Liver (tissue), 3 donors: ENCODE measurements at regions not wholly inside any gene's neighbourhood (a gene's known extent, or its start where the extent isn't known, plus 50 kb on each side); places are given as distances from the start of the nearest gene placed in this dataset.

ENCODE experiments used
- ATF3 ChIP-seq: IDR thresholded peaks from 2 replicates; pipeline ENCODE4 v1.6.1; 2016; ENCODE audit warnings: antibody characterized with exemption
- CTCF ChIP-seq: fragments of 150-350 bp; IDR thresholded peaks from 2 replicates; pipeline ENCODE4 v1.5.1; 2017; ENCODE audit warnings: improper control_type of control experiment, low read depth, low read length; ENCODE audit not compliant: missing input control
- EGR1 ChIP-seq, 2 donors: IDR thresholded peaks; 2 replicates each; pipeline ENCODE4 v1.6.1; 2016 to 2018; ENCODE audit warnings: antibody characterized with exemption in 2 of 2, low read depth in 2 of 2
- HNF4A ChIP-seq, 2 donors: conservative IDR thresholded peaks; 2 replicates each; pipeline ENCODE4 v1.6.1; 2016; ENCODE audit warnings: antibody characterized with exemption in 2 of 2, mild to moderate bottlenecking in 2 of 2
- JUND ChIP-seq, 2 donors: IDR thresholded peaks; 2 replicates each; pipeline ENCODE4 v1.6.1; 2016; ENCODE audit warnings: antibody characterized with exemption in 2 of 2
- RAD21 ChIP-seq, 2 donors: IDR thresholded peaks; 2 replicates each; pipeline ENCODE4 v1.6.1; 2016; ENCODE audit warnings: antibody characterized with exemption in 2 of 2, mild to moderate bottlenecking in 2 of 2
- REST ChIP-seq: IDR thresholded peaks from 2 replicates; pipeline ENCODE4 v1.6.1; 2016; ENCODE audit warnings: antibody characterized with exemption, mild to moderate bottlenecking
- SP1 ChIP-seq: IDR thresholded peaks from 2 replicates; pipeline ENCODE4 v1.6.1; 2018; ENCODE audit warnings: antibody characterized with exemption, mild to moderate bottlenecking
- donor health status: healthy.
- donor health status: healthy.

GRCh38 chr7:51501620-51502019, 185.0 kb upstream of the COBL start:
- no peak for TF ChIP-seq REST
- no peak for TF ChIP-seq CTCF
- no peak for TF ChIP-seq RAD21 (IDR thresholded peaks at IDR 0.05)
- TF ChIP-seq ATF3 = no peak
- no peak for TF ChIP-seq EGR1 (IDR thresholded peaks at IDR 0.05; ENCODE audit: low read depth in 2 of 2)
- no peak for TF ChIP-seq HNF4A (conservative IDR thresholded peaks at IDR 0.05)
- TF ChIP-seq JUND (IDR thresholded peaks at IDR 0.05) = no peak
- no peak for TF ChIP-seq SP1
